ENCODE measurements at regions not wholly inside any gene's neighbourhood (a gene's known extent, or its start where the extent isn't known, plus 50 kb on each side); places are given as distances from the start of the nearest gene placed in this dataset.
A peak's percentile ranks its signal among the peaks of the same experiment; 100 is the strongest.
"Not testable (repeated sequence)": the region's sequence is repeated elsewhere in the genome, so short reads cannot be mapped to it uniquely, and the experiment has no call there.

GRCh38 chr1:228939881-228940392 is 204.7 kb downstream of the RHOU start:
- in situ Hi-C loops (cut with HindIII; ENCODE audit: low pct_unique_long_range_greater_than_20kb, low sequenced_read_pairs) = no loop called here
- DNase-seq (ENCODE audit: low read depth, low spot score) = no peak

DNA sequence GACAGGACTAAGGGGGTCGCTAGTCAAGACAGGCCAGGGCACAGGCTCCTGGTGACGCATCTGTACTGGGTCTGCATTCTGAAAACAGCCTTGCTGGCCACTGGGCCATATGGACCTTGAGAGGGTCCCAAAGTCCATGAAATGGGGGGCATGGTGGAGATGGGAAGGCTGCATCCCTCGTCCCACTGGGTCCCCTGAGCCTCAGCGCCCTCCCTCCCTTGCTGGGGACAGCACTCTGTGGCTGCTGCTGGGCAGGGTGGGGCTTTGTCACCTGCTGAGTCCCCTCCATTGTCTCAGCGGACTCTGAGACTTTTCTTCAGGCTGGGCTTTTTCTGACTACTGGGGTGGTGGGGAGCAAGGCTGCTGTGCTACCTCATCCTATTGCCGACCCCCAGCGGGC is 205.2 kb downstream of the RHOU start:
- no peak for DNase-seq (ENCODE audit: low read depth, low spot score)
- in situ Hi-C loops (cut with HindIII; ENCODE audit: low pct_unique_long_range_greater_than_20kb, low sequenced_read_pairs) = no loop called here

- no peak for DNase-seq (ENCODE audit: low read depth, low spot score)
- in situ Hi-C loops (cut with HindIII; ENCODE audit: low pct_unique_long_range_greater_than_20kb, low sequenced_read_pairs) = no loop called here
Measured at GRCh38 chr1:228940926-228941325, 205.6 kb downstream of the RHOU start.

DNA sequence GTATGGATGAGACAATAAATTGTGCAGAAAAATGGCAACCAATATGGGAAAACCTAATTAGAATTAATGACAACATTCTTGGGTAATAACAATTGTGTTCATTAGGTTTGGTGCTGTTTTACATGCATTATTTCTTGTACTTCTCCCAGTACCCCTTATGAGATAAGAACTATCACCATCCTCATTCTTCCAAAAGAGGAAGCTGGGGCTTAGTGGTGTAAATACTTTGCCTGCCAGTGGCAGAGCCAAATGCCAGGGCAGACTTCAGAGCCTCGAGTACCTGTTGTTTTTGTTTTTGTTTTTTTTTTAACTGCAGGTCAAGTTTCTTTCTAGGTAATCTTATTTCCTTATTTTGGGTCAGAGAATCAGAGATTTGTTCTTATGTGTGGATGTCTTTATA is 206.4 kb downstream of the RHOU start:
- in situ Hi-C loops (cut with HindIII; ENCODE audit: low pct_unique_long_range_greater_than_20kb, low sequenced_read_pairs) = no loop called here
- DNase-seq (ENCODE audit: low read depth, low spot score) = no peak

- no peak for DNase-seq (ENCODE audit: low read depth, low spot score)
- in situ Hi-C loops (cut with HindIII; ENCODE audit: low pct_unique_long_range_greater_than_20kb, low sequenced_read_pairs) = no loop called here
Measured at GRCh38 chr1:228943436-228943835, 208.2 kb downstream of the RHOU start.

DNA sequence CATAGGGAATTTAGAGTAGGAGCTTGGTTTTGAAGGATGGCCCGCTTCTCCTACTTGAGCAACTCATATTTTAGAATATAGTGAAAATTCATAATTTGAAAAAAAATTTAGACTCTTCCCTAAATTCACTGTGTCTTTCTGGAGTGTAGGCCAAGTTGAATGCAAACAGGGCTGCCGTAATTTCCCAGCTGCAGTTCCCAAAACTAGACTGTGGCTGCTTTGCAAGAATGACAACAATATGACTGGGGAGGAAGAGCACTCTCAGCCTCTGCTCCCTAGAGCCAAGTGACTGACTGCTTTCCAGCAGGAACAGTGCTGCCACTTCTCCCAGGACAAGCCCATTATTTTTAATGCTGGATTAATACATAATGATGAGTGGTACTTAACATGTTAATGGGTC is 209.0 kb downstream of the RHOU start:
- in situ Hi-C loops (cut with HindIII; ENCODE audit: low pct_unique_long_range_greater_than_20kb, low sequenced_read_pairs) = no loop called here
- no peak for DNase-seq (ENCODE audit: low read depth, low spot score)

DNA sequence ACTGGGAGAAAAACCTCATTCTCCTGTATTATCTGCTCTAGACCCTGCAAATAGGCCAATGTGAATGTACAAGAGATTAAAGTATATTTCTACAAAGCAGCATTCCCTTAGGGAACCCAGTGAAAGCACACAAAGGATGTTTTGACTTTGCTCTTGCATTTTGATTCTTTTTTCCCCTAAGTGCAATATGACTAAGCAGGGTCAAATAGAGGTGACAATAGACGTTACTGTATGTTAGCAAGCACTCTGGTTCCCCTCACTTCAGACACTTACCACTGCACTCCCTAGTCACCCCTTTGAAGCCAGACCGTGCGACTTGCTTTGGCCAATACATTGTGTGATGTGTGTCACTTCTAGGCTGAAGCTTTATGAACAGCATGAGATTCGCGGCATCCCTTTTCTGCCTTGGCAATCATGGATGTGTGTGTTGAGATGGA is 209.7 kb downstream of the RHOU start:
- in situ Hi-C loops (cut with HindIII; ENCODE audit: low pct_unique_long_range_greater_than_20kb, low sequenced_read_pairs) = no loop called here
- peak; percentile 54 for DNase-seq (ENCODE audit: low read depth, low spot score)

DNA sequence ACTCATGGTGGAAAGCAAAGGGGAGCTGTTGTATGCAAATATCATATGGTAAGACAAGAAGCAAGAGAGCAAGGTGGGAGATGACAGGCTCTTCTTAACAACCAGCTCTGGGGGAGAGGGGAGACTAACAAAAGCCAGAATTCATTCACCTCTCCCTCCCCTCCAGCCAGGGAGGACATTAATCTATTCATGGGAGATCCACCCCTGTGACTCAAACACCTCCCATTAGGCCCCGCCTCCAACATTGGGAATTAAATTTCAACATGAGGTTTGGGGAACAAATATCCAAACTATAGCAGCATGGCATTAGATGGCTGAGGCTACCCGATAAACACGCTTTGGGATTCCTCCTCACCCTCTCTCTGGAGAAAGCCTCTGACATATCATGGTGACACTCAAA is 210.6 kb downstream of the RHOU start:
- in situ Hi-C loops (cut with HindIII; ENCODE audit: low pct_unique_long_range_greater_than_20kb, low sequenced_read_pairs) = no loop called here
- no peak for DNase-seq (ENCODE audit: low read depth, low spot score)

DNA sequence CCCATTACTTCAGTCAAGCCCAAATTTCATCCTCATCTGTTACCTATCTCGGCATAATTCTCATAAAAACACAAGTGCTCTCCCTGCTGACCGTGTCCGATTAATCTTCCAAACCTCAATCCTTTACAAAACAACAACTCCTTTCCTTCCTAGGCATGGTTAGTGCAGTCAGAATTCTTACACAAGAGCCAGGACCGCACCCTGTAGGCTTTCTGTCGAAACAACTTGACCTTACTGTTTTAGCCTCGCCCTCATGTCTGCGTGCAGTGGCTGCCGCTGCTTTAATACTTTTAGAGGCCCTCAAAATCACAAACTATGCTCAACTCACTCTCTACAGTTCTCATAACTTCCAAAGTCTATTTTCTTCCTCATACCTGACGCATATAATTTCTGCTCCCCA is 214.3 kb downstream of the RHOU start:
- DNase-seq (ENCODE audit: low read depth, low spot score); in situ Hi-C loops (cut with HindIII; ENCODE audit: low pct_unique_long_range_greater_than_20kb, low sequenced_read_pairs): not testable (repeated sequence)

- DNase-seq (ENCODE audit: low read depth, low spot score) = no peak
- in situ Hi-C loops (cut with HindIII; ENCODE audit: low pct_unique_long_range_greater_than_20kb, low sequenced_read_pairs) = no loop called here
Measured at GRCh38 chr1:228953207-228953606, 217.9 kb downstream of the RHOU start.

- in situ Hi-C loops (cut with HindIII; ENCODE audit: low pct_unique_long_range_greater_than_20kb, low sequenced_read_pairs); DNase-seq (ENCODE audit: low read depth, low spot score): not testable (repeated sequence)
Measured at GRCh38 chr1:228953808-228954207, 218.5 kb downstream of the RHOU start.

- no peak for DNase-seq (ENCODE audit: low read depth, low spot score)
- in situ Hi-C loops (cut with HindIII; ENCODE audit: low pct_unique_long_range_greater_than_20kb, low sequenced_read_pairs) = no loop called here
Measured at GRCh38 chr1:228955691-228956090, 220.4 kb downstream of the RHOU start.

DNA sequence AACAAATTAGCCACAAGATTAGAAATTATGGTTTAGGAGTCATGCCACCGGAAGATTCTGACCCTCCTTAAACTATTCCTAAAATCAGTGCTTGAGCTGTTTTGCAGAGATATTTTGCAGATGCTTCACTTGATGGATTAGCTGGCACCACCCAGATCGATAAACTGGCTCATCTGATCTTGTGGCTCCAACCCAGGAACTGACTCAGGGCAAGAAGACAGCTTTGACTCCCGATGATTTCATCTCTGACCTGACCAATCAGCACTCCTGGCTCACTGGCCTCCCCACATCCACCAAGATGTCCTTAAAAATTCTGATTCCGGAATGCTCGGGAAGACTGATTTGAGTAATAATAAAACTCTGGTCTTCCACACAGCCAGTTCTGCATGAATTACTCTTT is 221.6 kb downstream of the RHOU start:
- no peak for DNase-seq (ENCODE audit: low read depth, low spot score)
- in situ Hi-C loops (cut with HindIII; ENCODE audit: low pct_unique_long_range_greater_than_20kb, low sequenced_read_pairs) = no loop called here

GRCh38 chr1:228957535-228957934 is 222.3 kb downstream of the RHOU start:
- in situ Hi-C loops (cut with HindIII; ENCODE audit: low pct_unique_long_range_greater_than_20kb, low sequenced_read_pairs) = no loop called here
- DNase-seq (ENCODE audit: low read depth, low spot score) = no peak

GRCh38 chr1:228958121-228958520 is 222.8 kb downstream of the RHOU start:
- in situ Hi-C loops (cut with HindIII; ENCODE audit: low pct_unique_long_range_greater_than_20kb, low sequenced_read_pairs) = no loop called here
- DNase-seq (ENCODE audit: low read depth, low spot score) = no peak

- DNase-seq (ENCODE audit: low read depth, low spot score) = no peak
- in situ Hi-C loops (cut with HindIII; ENCODE audit: low pct_unique_long_range_greater_than_20kb, low sequenced_read_pairs) = no loop called here
Measured at GRCh38 chr1:228958741-228959140, 223.5 kb downstream of the RHOU start.

DNA sequence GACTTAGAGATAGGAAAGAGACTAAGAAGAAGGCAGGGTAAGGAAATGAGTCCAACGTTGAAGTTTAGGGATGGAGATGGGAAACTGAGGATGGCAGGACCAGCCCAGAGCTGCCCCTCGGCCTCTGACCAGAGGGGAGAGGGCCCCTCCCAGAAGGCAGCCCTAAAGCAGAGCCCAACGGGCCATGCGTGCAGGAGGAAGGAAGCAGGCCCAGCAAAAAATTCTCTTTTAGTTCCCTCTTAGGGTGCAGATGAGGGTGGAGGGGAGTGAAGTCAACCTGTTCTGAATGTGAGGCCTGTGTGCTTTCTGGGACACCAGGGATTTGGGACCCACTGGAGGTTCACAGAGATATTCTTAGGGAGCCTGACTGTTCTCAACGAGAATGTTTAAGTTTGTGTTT is 225.4 kb downstream of the RHOU start:
- DNase-seq (ENCODE audit: low read depth, low spot score) = no peak
- in situ Hi-C loops (cut with HindIII; ENCODE audit: low pct_unique_long_range_greater_than_20kb, low sequenced_read_pairs) = no loop called here

DNA sequence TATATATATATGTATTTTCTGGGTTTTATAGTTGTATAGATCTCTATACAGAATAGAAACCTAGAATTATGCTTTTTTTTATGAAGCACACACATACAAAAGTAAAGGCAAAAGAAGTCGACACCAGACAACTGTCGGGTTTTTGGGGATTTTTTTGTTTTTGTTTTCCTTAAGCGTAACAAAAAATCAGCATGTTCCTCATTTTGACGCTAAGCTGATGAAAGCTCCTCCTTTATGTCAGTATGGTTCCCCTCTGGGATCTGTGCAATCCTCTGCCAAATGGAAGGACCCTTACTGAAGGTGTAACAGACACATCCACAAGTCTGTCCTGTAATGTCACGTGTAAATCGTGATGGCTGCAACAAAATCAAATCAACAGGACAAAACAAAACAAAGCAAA is 226.2 kb downstream of the RHOU start:
- no peak for DNase-seq (ENCODE audit: low read depth, low spot score)
- in situ Hi-C loops (cut with HindIII; ENCODE audit: low pct_unique_long_range_greater_than_20kb, low sequenced_read_pairs) = no loop called here

GRCh38 chr1:228963795-228964177 is 228.5 kb downstream of the RHOU start:
- in situ Hi-C loops (cut with HindIII; ENCODE audit: low pct_unique_long_range_greater_than_20kb, low sequenced_read_pairs) = no loop called here
- no peak for DNase-seq (ENCODE audit: low read depth, low spot score)

All from SK-MEL-5 (cell line).